ENCODE measurements at regions not wholly inside any gene's neighbourhood (a gene's known extent, or its start where the extent isn't known, plus 50 kb on each side); places are given as distances from the start of the nearest gene placed in this dataset.

GRCh38 chr9:13491138-13491492, 211.6 kb upstream of the MPDZ start:
- Mint-ChIP-seq H3K36me3 (no peaks in the 10 kb centered on the region), H3K9me3 (peaks cover 5% of the 10 kb centered on the region), H3K4me1 (peaks cover 14% of the 10 kb centered on the region), H3K27me3 (ENCODE audit: insufficient read depth, low read depth) (no peaks in the 10 kb centered on the region), H3K4me3 (no peak overlapping the region), H3K27ac (no peak overlapping the region)
- Histone ChIP-seq H3K4me2 (no peak overlapping the region), H3F3A (ENCODE audit: low read depth) (no peaks in the 10 kb centered on the region), H3K9me3 (ENCODE audit: low read depth) (no peaks in the 10 kb centered on the region), H3K79me2 (ENCODE audit: low read depth) (no peaks in the 10 kb centered on the region), H3K4me1 (peaks cover 14% of the 10 kb centered on the region), H3K4me3 (no peak overlapping the region), H4K20me1 (ENCODE audit: low read depth) (no peaks in the 10 kb centered on the region), H3K36me3 (no peaks in the 10 kb centered on the region), H3K27me3 (no peaks in the 10 kb centered on the region), H3K9ac (no peak overlapping the region), H2AFZ (replicated peaks) (no peak overlapping the region), H3K27ac (no peak overlapping the region)
- TF ChIP-seq EZH2phosphoT487 (IDR thresholded peaks at IDR 0.05), result no peak
- TF ChIP-seq CTCF (IDR thresholded peaks at IDR 0.05), result no peak
- no peak for TF ChIP-seq EZH2 (IDR thresholded peaks at IDR 0.05)
- DNase-seq (ENCODE audit: low spot score), result no peak

GRCh38 chr9:13487936-13488335, 208.4 kb upstream of the MPDZ start:
- Histone ChIP-seq H3F3A (ENCODE audit: low read depth) (no peaks in the 10 kb centered on the region), H3K36me3 (no peaks in the 10 kb centered on the region), H3K27ac (no peak overlapping the region), H3K4me2 (no peak overlapping the region), H2AFZ (replicated peaks) (no peak overlapping the region), H3K79me2 (ENCODE audit: low read depth) (no peaks in the 10 kb centered on the region), H3K4me1 (peaks cover 14% of the 10 kb centered on the region), H4K20me1 (ENCODE audit: low read depth) (no peaks in the 10 kb centered on the region), H3K4me3 (no peak overlapping the region), H3K27me3 (no peaks in the 10 kb centered on the region), H3K9ac (no peak overlapping the region), H3K9me3 (ENCODE audit: low read depth) (no peaks in the 10 kb centered on the region)
- peaks cover 2% of the 10 kb centered on the region for H3K9me3 Mint-ChIP-seq
- H3K36me3 Mint-ChIP-seq, result no peaks in the 10 kb centered on the region
- DNase-seq (ENCODE audit: low spot score), result no peak
- no peaks in the 10 kb centered on the region for H3K27me3 Mint-ChIP-seq (ENCODE audit: insufficient read depth, low read depth)
- peaks cover 14% of the 10 kb centered on the region for H3K4me1 Mint-ChIP-seq
- H3K4me3 Mint-ChIP-seq, result no peak overlapping the region
- TF ChIP-seq EZH2phosphoT487 (IDR thresholded peaks at IDR 0.05) (no peak), CTCF (IDR thresholded peaks at IDR 0.05) (no peak), EZH2 (IDR thresholded peaks at IDR 0.05) (no peak)
- no peak overlapping the region for H3K27ac Mint-ChIP-seq

- H3K27ac ChIP-seq, result no peak overlapping the region
- H3K4me2 ChIP-seq, result no peak overlapping the region
- H3K27me3 Mint-ChIP-seq (ENCODE audit: insufficient read depth, low read depth), result no peaks in the 10 kb centered on the region
- H3K4me1 ChIP-seq, result peaks cover 14% of the 10 kb centered on the region
- H3K9me3 Mint-ChIP-seq, result peaks cover 2% of the 10 kb centered on the region
- no peak for TF ChIP-seq CTCF (IDR thresholded peaks at IDR 0.05)
- no peak for TF ChIP-seq EZH2 (IDR thresholded peaks at IDR 0.05)
- TF ChIP-seq EZH2phosphoT487 (IDR thresholded peaks at IDR 0.05), result no peak
- no peaks in the 10 kb centered on the region for H3K36me3 ChIP-seq
- no peak overlapping the region for H3K4me3 ChIP-seq
- no peaks in the 10 kb centered on the region for H3K36me3 Mint-ChIP-seq
- H3F3A ChIP-seq (ENCODE audit: low read depth), result no peaks in the 10 kb centered on the region
- H3K79me2 ChIP-seq (ENCODE audit: low read depth), result no peaks in the 10 kb centered on the region
- H4K20me1 ChIP-seq (ENCODE audit: low read depth), result no peaks in the 10 kb centered on the region
- no peak overlapping the region for H3K4me3 Mint-ChIP-seq
- no peak overlapping the region for H3K27ac Mint-ChIP-seq
- H3K27me3 ChIP-seq, result no peaks in the 10 kb centered on the region
- H2AFZ ChIP-seq (replicated peaks), result no peak overlapping the region
- no peaks in the 10 kb centered on the region for H3K9me3 ChIP-seq (ENCODE audit: low read depth)
- no peak overlapping the region for H3K9ac ChIP-seq
- DNase-seq (ENCODE audit: low spot score), result no peak
- H3K4me1 Mint-ChIP-seq, result peaks cover 14% of the 10 kb centered on the region
Measured at GRCh38 chr9:13487498-13487897, 208.0 kb upstream of the MPDZ start.

- H3K36me3 Mint-ChIP-seq, result no peaks in the 10 kb centered on the region
- Histone ChIP-seq H2AFZ (replicated peaks) (no peak overlapping the region), H3K9me3 (ENCODE audit: low read depth) (no peaks in the 10 kb centered on the region), H4K20me1 (ENCODE audit: low read depth) (no peaks in the 10 kb centered on the region), H3K4me2 (no peak overlapping the region), H3K79me2 (ENCODE audit: low read depth) (no peaks in the 10 kb centered on the region), H3K36me3 (no peaks in the 10 kb centered on the region), H3K4me1 (peaks cover 10% of the 10 kb centered on the region), H3K27ac (no peak overlapping the region), H3K9ac (no peak overlapping the region), H3K4me3 (no peak overlapping the region), H3F3A (ENCODE audit: low read depth) (no peaks in the 10 kb centered on the region), H3K27me3 (no peaks in the 10 kb centered on the region)
- no peak for TF ChIP-seq CTCF (IDR thresholded peaks at IDR 0.05)
- TF ChIP-seq EZH2 (IDR thresholded peaks at IDR 0.05), result no peak
- no peak for TF ChIP-seq EZH2phosphoT487 (IDR thresholded peaks at IDR 0.05)
- no peak overlapping the region for H3K4me3 Mint-ChIP-seq
- DNase-seq (ENCODE audit: low spot score), result no peak
- H3K4me1 Mint-ChIP-seq, result peaks cover 10% of the 10 kb centered on the region
- H3K9me3 Mint-ChIP-seq, result peaks cover 2% of the 10 kb centered on the region
- H3K27me3 Mint-ChIP-seq (ENCODE audit: insufficient read depth, low read depth), result no peaks in the 10 kb centered on the region
- no peak overlapping the region for H3K27ac Mint-ChIP-seq
Measured at GRCh38 chr9:13487071-13487470, 207.6 kb upstream of the MPDZ start.
